Body of pancreas (tissue), 4 donors: ENCODE measurements at regions not wholly inside any gene's neighbourhood (a gene's known extent, or its start where the extent isn't known, plus 50 kb on each side); places are given as distances from the start of the nearest gene placed in this dataset.

Source experiments
- ATAC-seq: fragments of 150-250 bp; one replicate; pipeline ENCODE4 v1.9.1; 2016
- DNase-seq, 4 donors: peaks; one replicate each; pipeline ENCODE4 v3.0.0-alpha.2; 2019
- H3K27ac ChIP-seq, 4 donors: fragments of 200-600 bp; sonication (generic); 1 replicate in 3 of 4; 2 replicates in 1 of 4; pipeline versions ENCODE4 v1.5.1 to v1.6.1; 2016 to 2019; ENCODE audit warnings: mild to moderate bottlenecking in 1 of 4, mixed read lengths in 1 of 4, moderate library complexity in 1 of 4
- H3K27me3 ChIP-seq, 2 donors: fragments of 200-600 bp; sonication (generic); one replicate each; pipeline ENCODE4 v1.6.0; 2016; ENCODE audit warnings: mild to moderate bottlenecking in 1 of 2
- H3K36me3 ChIP-seq, 2 donors: fragments of 200-600 bp; sonication (generic); replicated peaks in 1 of 2; 2 replicates each; pipeline ENCODE4 v1.5.1; 2016; ENCODE audit warnings: low read depth in 2 of 2; ENCODE audit not compliant: insufficient read depth in 1 of 2
- H3K4me1 ChIP-seq: fragments of 200-600 bp; sonication (generic); one replicate; pipeline ENCODE4 v1.6.0; 2016
- H3K4me3 ChIP-seq, 2 donors: fragments of 200-600 bp; sonication (generic); 1 replicate in 1 of 2; 2 replicates in 1 of 2; pipeline ENCODE4 v1.5.1; 2016 to 2019
- H3K9me3 ChIP-seq, 3 donors: fragments of 200-600 bp; sonication (generic); 1 replicate in 2 of 3; 2 replicates in 1 of 3; pipeline ENCODE4 v1.5.1; 2016
- POLR2A ChIP-seq, 3 donors: fragments of 450-650 bp; IDR thresholded peaks; one replicate each; pipeline ENCODE4 v1.6.1; 2016; ENCODE audit warnings: antibody characterized with exemption in 3 of 3, mild to moderate bottlenecking in 2 of 3
- WGBS, 2 donors: methylation state at CpG; one replicate each; pipeline ENCODE4 v1.1.5; 2017; 5-methylcytosine and 5-hydroxymethylcytosine counted together
- intact Hi-C: fragments of 100-400 bp; cut with DNase I; formaldehyde crosslinking; loops from one replicate; pipeline ENCODE4 v1.15.1; 2023
- TF ChIP-seq, protein P1 (sequence below), 7 experiments: fragments of 450-650 bp in 4 of 7; fragments of 200-600 bp in 3 of 7; sonication (generic) in 3 of 7; IDR thresholded peaks; one replicate each; pipeline ENCODE4 v1.5.1; 2016 to 2019; ENCODE audit warnings: antibody characterized with exemption in 7 of 7

DNA sequence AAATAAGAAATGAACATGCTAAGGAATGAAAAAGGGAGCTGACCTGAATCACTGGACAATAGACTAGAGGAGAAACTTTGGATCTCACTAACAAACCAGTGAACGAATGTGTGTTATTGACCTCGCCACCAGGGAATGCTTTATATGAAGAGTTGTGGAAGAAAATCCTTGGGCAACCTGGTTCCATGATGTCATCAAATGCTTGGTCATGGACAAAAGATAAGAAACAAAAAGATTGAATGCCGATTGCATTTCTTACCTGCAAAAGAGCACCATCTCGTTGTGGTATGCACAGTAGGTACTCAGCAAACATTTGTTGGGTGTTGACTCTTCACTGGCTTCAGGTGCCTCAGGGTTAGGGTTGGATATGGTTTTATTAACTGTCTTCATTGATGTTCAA lies 165.2 kb upstream of the TSHZ2 start:
- WGBS, 2 donors = 74 to 77% methylated on average over 4 of the region's 4 CpGs
- DNase-seq = no peak
- H3K9me3 ChIP-seq = no peaks in the 10 kb centered on the region
- peaks cover 13% of the 10 kb centered on the region for H3K4me1 ChIP-seq
- H3K36me3 ChIP-seq = no peaks in the 10 kb centered on the region
- H3K27ac ChIP-seq = no peak overlapping the region
- H3K4me3 ChIP-seq = no peak overlapping the region
- ATAC-seq = no peak
- intact Hi-C loops = no loop called here
- no peak for TF ChIP-seq POLR2A (IDR thresholded peaks at IDR 0.05)
- H3K27me3 ChIP-seq = no peaks in the 10 kb centered on the region

DNA sequence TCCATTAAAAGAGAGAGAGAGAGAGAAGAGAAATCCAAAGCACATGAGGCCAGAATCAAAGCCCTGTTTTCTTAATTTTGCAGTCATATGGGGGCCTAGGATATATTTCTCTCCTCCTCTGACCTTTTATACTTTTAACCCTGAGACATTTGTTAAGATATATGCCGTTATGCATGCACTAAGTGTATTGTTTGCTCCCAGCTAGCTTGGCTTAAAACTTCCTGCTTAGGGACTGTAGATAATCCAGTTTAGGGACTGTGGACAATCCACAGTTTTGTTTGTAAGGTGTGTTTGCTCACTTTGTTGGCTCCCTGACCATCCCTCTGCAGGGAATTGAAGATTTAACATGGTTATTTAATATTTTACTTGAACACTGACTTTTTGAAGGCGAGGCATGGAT lies 166.3 kb upstream of the TSHZ2 start:
- no peak for ATAC-seq
- Histone ChIP-seq H3K36me3 (no peaks in the 10 kb centered on the region), H3K9me3 (no peaks in the 10 kb centered on the region), H3K27ac (no peak overlapping the region), H3K27me3 (no peaks in the 10 kb centered on the region), H3K4me3 (no peak overlapping the region), H3K4me1 (peaks cover 24% of the 10 kb centered on the region)
- WGBS, 2 donors = 35 to 38% methylated on average over 2 of the region's 2 CpGs
- intact Hi-C loops = no loop called here
- TF ChIP-seq, protein P1, sequence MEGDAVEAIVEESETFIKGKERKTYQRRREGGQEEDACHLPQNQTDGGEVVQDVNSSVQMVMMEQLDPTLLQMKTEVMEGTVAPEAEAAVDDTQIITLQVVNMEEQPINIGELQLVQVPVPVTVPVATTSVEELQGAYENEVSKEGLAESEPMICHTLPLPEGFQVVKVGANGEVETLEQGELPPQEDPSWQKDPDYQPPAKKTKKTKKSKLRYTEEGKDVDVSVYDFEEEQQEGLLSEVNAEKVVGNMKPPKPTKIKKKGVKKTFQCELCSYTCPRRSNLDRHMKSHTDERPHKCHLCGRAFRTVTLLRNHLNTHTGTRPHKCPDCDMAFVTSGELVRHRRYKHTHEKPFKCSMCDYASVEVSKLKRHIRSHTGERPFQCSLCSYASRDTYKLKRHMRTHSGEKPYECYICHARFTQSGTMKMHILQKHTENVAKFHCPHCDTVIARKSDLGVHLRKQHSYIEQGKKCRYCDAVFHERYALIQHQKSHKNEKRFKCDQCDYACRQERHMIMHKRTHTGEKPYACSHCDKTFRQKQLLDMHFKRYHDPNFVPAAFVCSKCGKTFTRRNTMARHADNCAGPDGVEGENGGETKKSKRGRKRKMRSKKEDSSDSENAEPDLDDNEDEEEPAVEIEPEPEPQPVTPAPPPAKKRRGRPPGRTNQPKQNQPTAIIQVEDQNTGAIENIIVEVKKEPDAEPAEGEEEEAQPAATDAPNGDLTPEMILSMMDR (IDR thresholded peaks at IDR 0.05) = no peak
- TF ChIP-seq POLR2A (IDR thresholded peaks at IDR 0.05) = no peak
- DNase-seq = no peak

- Histone ChIP-seq H3K9me3 (no peaks in the 10 kb centered on the region), H3K27me3 (no peaks in the 10 kb centered on the region), H3K36me3 (no peaks in the 10 kb centered on the region), H3K27ac (no peak overlapping the region), H3K4me1 (peaks cover 26% of the 10 kb centered on the region), H3K4me3 (no peak overlapping the region)
- TF ChIP-seq, protein P1 (IDR thresholded peaks at IDR 0.05) = no peak
- TF ChIP-seq POLR2A (IDR thresholded peaks at IDR 0.05) = no peak
- intact Hi-C loops = no loop called here
- 57 to 58% methylated on average over 4 of the region's 4 CpGs for WGBS, 2 donors
- ATAC-seq (no peak), DNase-seq (no peak)
Measured at GRCh38 chr20:52805296-52805571, 166.9 kb upstream of the TSHZ2 start.

DNA sequence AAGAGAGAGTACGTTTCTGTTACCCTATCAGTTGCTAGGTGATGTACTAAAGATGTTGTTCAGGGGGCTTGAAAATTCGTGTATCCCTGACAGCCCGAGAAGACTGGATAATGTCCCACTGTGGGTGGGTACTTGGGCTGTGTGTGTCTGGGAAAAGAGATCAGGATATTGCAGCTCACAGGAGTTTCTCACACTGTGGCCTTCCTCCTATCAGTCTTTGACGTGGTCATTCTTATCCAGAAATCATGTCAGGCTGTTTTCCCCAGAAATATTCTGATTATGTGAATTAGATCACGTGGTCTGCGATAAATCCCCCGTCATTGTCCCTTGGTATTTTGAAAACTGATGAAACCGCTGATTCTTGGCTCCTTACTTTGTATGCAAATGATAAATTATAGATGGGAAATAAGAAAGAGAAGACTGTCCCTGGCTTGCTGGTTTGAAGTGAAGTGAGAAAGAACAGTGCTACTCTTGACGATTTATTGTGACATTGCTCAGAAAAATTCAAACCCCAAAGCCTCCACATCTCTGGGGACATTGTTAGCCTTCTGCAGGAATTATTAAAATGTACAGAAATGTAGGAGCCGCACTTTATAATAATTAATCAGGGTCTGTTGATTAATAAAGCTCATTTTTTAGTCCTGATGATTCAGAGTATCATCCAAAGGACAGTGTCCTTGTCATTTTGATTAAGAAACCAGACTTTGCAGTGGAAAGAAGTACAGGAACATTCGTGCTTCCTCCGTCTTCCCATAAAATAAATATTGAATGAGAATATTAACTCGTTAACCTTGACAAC lies 167.5 kb upstream of the TSHZ2 start:
- no peak for TF ChIP-seq POLR2A (IDR thresholded peaks at IDR 0.05)
- TF ChIP-seq, protein P1 (IDR thresholded peaks at IDR 0.05) = no peak
- Histone ChIP-seq H3K27ac (no peak overlapping the region), H3K9me3 (no peaks in the 10 kb centered on the region), H3K4me1 (peaks cover 26% of the 10 kb centered on the region), H3K27me3 (no peaks in the 10 kb centered on the region), H3K4me3 (no peak overlapping the region), H3K36me3 (no peaks in the 10 kb centered on the region)
- intact Hi-C loops = no loop called here
- DNase-seq (no peak), ATAC-seq (peak; percentile 17)
- WGBS, 2 donors = 64 to 65% methylated on average over 13 of the region's 13 CpGs

DNA sequence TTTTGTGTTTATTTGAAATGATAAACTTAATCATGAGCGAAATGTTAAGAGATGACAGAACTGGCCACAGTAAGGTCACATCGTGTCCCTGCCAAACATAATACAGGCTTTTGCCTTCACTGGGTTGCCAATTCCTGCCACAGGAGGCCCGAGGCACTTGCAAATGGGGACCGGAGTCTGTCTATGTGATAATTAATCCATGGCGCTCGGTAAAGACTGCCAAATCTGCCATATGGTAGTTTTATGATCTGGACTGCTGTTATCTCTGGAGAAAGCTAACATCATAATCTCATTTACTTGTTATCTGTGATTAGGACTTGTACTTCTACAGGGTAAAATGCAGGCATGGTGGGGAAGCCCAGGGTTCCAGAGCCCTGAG lies 170.5 kb upstream of the TSHZ2 start:
- TF ChIP-seq POLR2A (IDR thresholded peaks at IDR 0.05) = no peak
- TF ChIP-seq, protein P1 (IDR thresholded peaks at IDR 0.05) = peak in 2 of 7 experiments; percentile 22 to 33
- WGBS, 2 donors = 13 to 18% methylated on average over 6 of the region's 6 CpGs
- Histone ChIP-seq H3K4me1 (peaks cover 26% of the 10 kb centered on the region), H3K36me3 (no peaks in the 10 kb centered on the region), H3K9me3 (no peaks in the 10 kb centered on the region), H3K4me3 (no peak overlapping the region), H3K27ac (peak overlapping the region in 1 of 4 donors; percentile 16), H3K27me3 (no peaks in the 10 kb centered on the region)
- DNase-seq (peak; percentile 22 to 64 (median 52)), ATAC-seq (peak; percentile 72)
- intact Hi-C loops = no loop called here
